HG02973 (cell line): ENCODE measurements at regions not wholly inside any gene's neighbourhood (a gene's known extent, or its start where the extent isn't known, plus 50 kb on each side); places are given as distances from the start of the nearest gene placed in this dataset.

Experiments
- ATAC-seq: cut with Tn5 transposase; IDR thresholded peaks from one replicate; pipeline ENCODE4 v1.9.1; 2021; ENCODE audit warnings: moderate library complexity; ENCODE audit not compliant: unreplicated experiment

- no peak for ATAC-seq
Measured at GRCh38 chr13:84405286-84405685, 523.0 kb upstream of the SLITRK1 start.

GRCh38 chr13:84400706-84401105 lies 518.4 kb upstream of the SLITRK1 start:
- no peak for ATAC-seq

- ATAC-seq, result no peak
Measured at GRCh38 chr13:84399320-84400085, 517.2 kb upstream of the SLITRK1 start.

GRCh38 chr13:84393981-84394625 lies 511.8 kb upstream of the SLITRK1 start:
- ATAC-seq, result no peak

- ATAC-seq, result no peak
Measured at GRCh38 chr13:84380866-84381265, 498.6 kb upstream of the SLITRK1 start.

- ATAC-seq, result no peak
Measured at GRCh38 chr13:84377106-84377505, 494.8 kb upstream of the SLITRK1 start.

- ATAC-seq, result no peak
Measured at GRCh38 chr13:84366506-84366905, 484.2 kb upstream of the SLITRK1 start.

- ATAC-seq, result no peak
Measured at GRCh38 chr13:84362777-84363176, 480.5 kb upstream of the SLITRK1 start.

GRCh38 chr13:84360822-84361221 lies 478.5 kb upstream of the SLITRK1 start:
- ATAC-seq, result no peak

GRCh38 chr13:84358601-84359000 lies 476.3 kb upstream of the SLITRK1 start:
- no peak for ATAC-seq

- no peak for ATAC-seq
Measured at GRCh38 chr13:84352946-84353345, 470.7 kb upstream of the SLITRK1 start.

GRCh38 chr13:84339456-84339855 lies 457.2 kb upstream of the SLITRK1 start:
- ATAC-seq, result no peak

- ATAC-seq, result no peak
Measured at GRCh38 chr13:84332346-84332745, 450.1 kb upstream of the SLITRK1 start.

GRCh38 chr13:84315527-84315926 lies 433.3 kb upstream of the SLITRK1 start:
- no peak for ATAC-seq

- ATAC-seq, result no peak
Measured at GRCh38 chr13:84303035-84303434, 420.8 kb upstream of the SLITRK1 start.

GRCh38 chr13:84297251-84297650 lies 415.0 kb upstream of the SLITRK1 start:
- no peak for ATAC-seq

- no peak for ATAC-seq
Measured at GRCh38 chr13:84296401-84296800, 414.1 kb upstream of the SLITRK1 start.

GRCh38 chr13:84294576-84294975 lies 412.3 kb upstream of the SLITRK1 start:
- no peak for ATAC-seq

GRCh38 chr13:84290386-84290785 lies 408.1 kb upstream of the SLITRK1 start:
- no peak for ATAC-seq

GRCh38 chr13:84279166-84279565 lies 396.9 kb upstream of the SLITRK1 start:
- no peak for ATAC-seq

- no peak for ATAC-seq
Measured at GRCh38 chr13:84272877-84273562, 390.7 kb upstream of the SLITRK1 start.

GRCh38 chr13:84265257-84265764 lies 383.0 kb upstream of the SLITRK1 start:
- ATAC-seq, result no peak
